IMR-90 (cell line): ENCODE measurements at regions not wholly inside any gene's neighbourhood (a gene's known extent, or its start where the extent isn't known, plus 50 kb on each side); places are given as distances from the start of the nearest gene placed in this dataset.
A peak's percentile ranks its signal among the peaks of the same experiment; 100 is the strongest.

Experiments
- ATAC-seq: fragments of 200-7000 bp; cut with Tn5 transposase; 2 replicates; pipeline ENCODE4 v1.9.1; 2020; ENCODE audit warnings: low read depth, mild to moderate bottlenecking, moderate library complexity
- BruUV-seq: library from RNA; stranded (reverse); fragments of 400-500 nt; replicated peaks from 2 replicates; lab custom pipeline; 2021; lab: Mats Ljungman, UMichigan
- CTCF ChIA-PET: fragments of 300-600 bp; formaldehyde crosslinking; extraction: SDS; loops from one replicate; lab custom pipeline; 2021; ENCODE audit warnings: antibody characterized with exemption; lab: Yijun Ruan, JAX
- POLR2A ChIA-PET: fragments of 300-600 bp; sonication (Branson Sonifier 250); formaldehyde crosslinking; loops from one replicate; lab custom pipeline; 2022; ENCODE audit warnings: antibody characterized with exemption; ENCODE audit not compliant: unreplicated experiment; lab: Charles Lee
- DNase-seq: peaks from one replicate; pipeline ENCODE4 v3.0.0; 2013
- H2AFZ ChIP-seq: replicated peaks from 2 replicates; pipeline ENCODE3; 2013; ENCODE audit warnings: low read length, mild to moderate bottlenecking; ENCODE audit not compliant: poor library complexity
- H2AK5ac ChIP-seq: 2 replicates; pipeline ENCODE4 v1.6.1; 2013; ENCODE audit warnings: low read depth, low read length, inconsistent platforms
- H2AK9ac ChIP-seq: replicated peaks from 2 replicates; pipeline ENCODE3; 2013; ENCODE audit warnings: mild to moderate bottlenecking, low read depth, low read length, moderate library complexity; ENCODE audit not compliant: poor library complexity
- H2BK120ac ChIP-seq: 2 replicates; pipeline ENCODE4 v1.6.1; 2013; ENCODE audit warnings: low read depth, low read length, inconsistent platforms
- H2BK15ac ChIP-seq: 3 replicates; pipeline ENCODE4 v1.6.1; 2013; ENCODE audit warnings: low read depth, low read length, inconsistent platforms
- H2BK20ac ChIP-seq: 2 replicates; pipeline ENCODE4 v1.6.1; 2013; ENCODE audit warnings: low read depth, mild to moderate bottlenecking, inconsistent platforms, low read length, moderate library complexity
- H2BK5ac ChIP-seq: 2 replicates; pipeline ENCODE4 v1.6.1; 2013; ENCODE audit warnings: mild to moderate bottlenecking, low read depth, low read length, inconsistent platforms; ENCODE audit not compliant: poor library complexity, severe bottlenecking
- H3K14ac ChIP-seq: replicated peaks from 2 replicates; pipeline ENCODE4 v1.6.1; 2013; ENCODE audit warnings: low read depth, low read length, inconsistent platforms
- H3K18ac ChIP-seq: 2 replicates; pipeline ENCODE4 v1.6.1; 2013; ENCODE audit warnings: low read depth, low read length, control low read depth
- H3K23ac ChIP-seq: 2 replicates; pipeline ENCODE4 v1.6.1; 2013; ENCODE audit warnings: low read depth, low read length, inconsistent platforms
- H3K27ac ChIP-seq: 2 replicates; pipeline ENCODE4 v1.5.1; 2013; ENCODE audit warnings: mild to moderate bottlenecking, control low read depth, low read length; ENCODE audit not compliant: insufficient read depth
- H3K27me3 ChIP-seq: 2 replicates; pipeline ENCODE4 v1.6.1; 2013; ENCODE audit warnings: low read length; ENCODE audit not compliant: control insufficient read depth, insufficient read depth
- H3K36me3 ChIP-seq: 2 replicates; pipeline ENCODE4 v1.6.1; 2013; ENCODE audit warnings: low read length, mixed read lengths; ENCODE audit not compliant: control insufficient read depth, insufficient read depth
- H3K4ac ChIP-seq: 2 replicates; pipeline ENCODE4 v1.6.1; 2013; ENCODE audit warnings: low read depth, low read length, inconsistent platforms
- H3K4me1 ChIP-seq: 2 replicates; pipeline ENCODE4 v1.6.1; 2013; ENCODE audit warnings: low read length, mixed read lengths; ENCODE audit not compliant: control insufficient read depth, insufficient read depth
- H3K4me2 ChIP-seq: 2 replicates; pipeline ENCODE4 v1.6.1; 2013; ENCODE audit warnings: low read depth, mild to moderate bottlenecking, control low read depth, low read length, moderate library complexity
- H3K4me3 ChIP-seq: 2 replicates; pipeline ENCODE4 v1.5.1; 2013; ENCODE audit warnings: low read depth, mild to moderate bottlenecking, control low read depth, low read length, moderate library complexity; ENCODE audit not compliant: insufficient read depth
- H3K56ac ChIP-seq: 2 replicates; pipeline ENCODE4 v1.6.1; 2013; ENCODE audit warnings: low read length, inconsistent platforms; ENCODE audit not compliant: insufficient read depth; ENCODE audit errors: extremely low read depth
- H3K79me1 ChIP-seq, 2 experiments: 2 replicates each; pipeline ENCODE4 v1.6.1; 2013; ENCODE audit warnings: low read length in 2 of 2, inconsistent platforms in 1 of 2, low read depth in 1 of 2
- H3K9ac ChIP-seq: 2 replicates; pipeline ENCODE4 v1.6.1; 2013; ENCODE audit warnings: low read depth, low read length, control low read depth
- H3K9me1 ChIP-seq: 2 replicates; pipeline ENCODE4 v1.6.1; 2013; ENCODE audit warnings: low read length, inconsistent platforms; ENCODE audit not compliant: insufficient read depth
- H3K9me3 ChIP-seq: 2 replicates; pipeline ENCODE4 v1.6.1; 2013; ENCODE audit warnings: low read length; ENCODE audit not compliant: control insufficient read depth, insufficient read depth
- H4K20me1 ChIP-seq: 2 replicates; pipeline ENCODE4 v1.6.1; 2013; ENCODE audit warnings: low read length, inconsistent platforms; ENCODE audit not compliant: insufficient read depth
- H4K5ac ChIP-seq: 2 replicates; pipeline ENCODE4 v1.6.1; 2013; ENCODE audit warnings: mild to moderate bottlenecking, low read depth, low read length, control low read depth
- H4K8ac ChIP-seq, 2 experiments: 2 replicates each; pipeline ENCODE4 v1.6.1; 2013; ENCODE audit warnings: low read depth in 2 of 2, low read length in 2 of 2, control low read depth in 1 of 2, inconsistent platforms in 1 of 2
- H4K91ac ChIP-seq: 2 replicates; pipeline ENCODE4 v1.6.1; 2013; ENCODE audit warnings: low read depth, low read length, inconsistent platforms; ENCODE audit not compliant: insufficient read depth
- CEBPB ChIP-seq: IDR thresholded peaks from 2 replicates; pipeline ENCODE4 v1.6.1; 2012; ENCODE audit warnings: low read depth, low read length, improper control_type of control experiment
- CHD1 ChIP-seq: IDR thresholded peaks from 2 replicates; pipeline ENCODE4 v1.6.1; 2012; ENCODE audit warnings: low read depth, low read length, improper control_type of control experiment
- MAZ ChIP-seq: IDR thresholded peaks from 2 replicates; pipeline ENCODE4 v1.6.1; 2012; ENCODE audit warnings: low read depth, mild to moderate bottlenecking, low read length, improper control_type of control experiment, moderate library complexity, borderline replicate concordance
- NFE2L2 ChIP-seq: fragments of 150-350 bp; IDR thresholded peaks from 2 replicates; pipeline ENCODE4 v1.6.1; 2016; ENCODE audit warnings: low read depth, mild to moderate bottlenecking, low read length
- RAD21 ChIP-seq: IDR thresholded peaks from 2 replicates; pipeline ENCODE4 v1.6.1; 2012; ENCODE audit warnings: low read length, improper control_type of control experiment
- SMC3 ChIP-seq: fragments of 150-350 bp; IDR thresholded peaks from 2 replicates; pipeline ENCODE4 v1.6.1; 2016; ENCODE audit warnings: low read depth, mild to moderate bottlenecking, antibody characterized with exemption, low read length, moderate library complexity
- USF2 ChIP-seq: fragments of 150-350 bp; IDR thresholded peaks from 2 replicates; pipeline ENCODE4 v1.6.1; 2017; ENCODE audit warnings: mild to moderate bottlenecking, antibody characterized with exemption, low read length, low read depth
- WGBS, 2 experiments: methylation state at CpG; one replicate each; pipeline versions ENCODE4 v1.1.5 to v1.1.7; 2013; ENCODE audit warnings: missing lambda C conversion rate in 2 of 2; ENCODE audit not compliant: insufficient read length in 1 of 2; ENCODE audit errors: extremely low coverage in 2 of 2; 5-methylcytosine and 5-hydroxymethylcytosine counted together
- dilution Hi-C: fragments of 300-500 bp; cut with HindIII; formaldehyde crosslinking; loops from one replicate; pipeline ENCODE4 v1.14.3; 2018; ENCODE audit warnings: low sequenced_read_pairs; ENCODE audit not compliant: unreplicated experiment
- in situ Hi-C: fragments of 300-500 bp; cut with MboI; formaldehyde crosslinking; loops from 3 replicates; pipeline ENCODE4 v1.14.3; 2019; ENCODE audit warnings: low sequenced_read_pairs, inconsistent platforms, mixed read lengths
- intact Hi-C: fragments of 100-400 bp; cut with micrococcal nuclease; formaldehyde crosslinking; loops from 2 replicates; pipeline ENCODE4 v1.10.0; 2022

- no TSS peak for BruUV-seq
- CTCF ChIA-PET: interaction anchor here (0.8 to 1.7 kb wide), 2 partner anchors 15 to 91 kb away, joined by 4 read pairs; no protein-coding TSS in a partner anchor
- DNase-seq: peak; percentile 31
Measured at GRCh38 chr1:56376188-56376984, 203.0 kb downstream of the PLPP3 start.

More at GRCh38 chr1:56376188-56376984, 203.0 kb downstream of the PLPP3 start:
- POLR2A ChIA-PET: no interaction called here
- Histone ChIP-seq H3K4ac (no peak overlapping the region; the same call in 1 of the 2 replicates), H3K27me3 (peaks cover 2% of the 10 kb centered on the region; the same call in 1 of the 2 replicates), H3K9me1 (peaks cover 6% of the 10 kb centered on the region), H4K91ac (no peak overlapping the region), H2AK5ac (0 out of 2 replicates have a peak overlapping the region, but pooled peaks have one; percentile 14), H3K27ac (no peak overlapping the region), H3K9me3 (no peaks in the 10 kb centered on the region), H2BK120ac (no peak overlapping the region), H3K36me3 (no peaks in the 10 kb centered on the region), H3K14ac (no peak overlapping the region; the same call in 1 of the 2 replicates), H4K8ac (no peak overlapping the region), H4K20me1 (no peaks in the 10 kb centered on the region), H3K4me3 (no peak overlapping the region), H3K18ac (no peak overlapping the region), H2AFZ (peak overlapping the region; percentile 12), H3K4me1 (peaks cover 16% of the 10 kb centered on the region), H3K79me1 (no peaks in the 10 kb centered on the region), H4K5ac (no peak overlapping the region), H2AK9ac (no peak overlapping the region), H3K23ac (peak overlapping the region; percentile 51; the same call in 1 of the 2 replicates), H2BK20ac (no peak overlapping the region), H3K4me2 (no peak overlapping the region), H3K56ac (no peak overlapping the region), H2BK5ac (no peak overlapping the region), H3K9ac (no peak overlapping the region), H2BK15ac (0 out of 3 replicates have a peak overlapping the region, but pooled peaks have one; percentile 44)
- in situ Hi-C loops (no loop called here), dilution Hi-C loops (no loop called here), intact Hi-C loops (loop anchor here (5.0 kb wide), 1 partner anchor 201 kb away; the partner anchor contains the start of gene PLPP3)
- WGBS, 2 experiments: 41% methylated on average over 5 of the region's 7 CpGs; no CpG with 5 or more reads in 1 of the 2 experiments
- peak; percentile 34; the same call in 1 of the 2 replicates for ATAC-seq
- TF ChIP-seq NFE2L2: no peak
- no peak for TF ChIP-seq CHD1
- no peak for TF ChIP-seq MAZ
- no peak for TF ChIP-seq USF2
- no peak for TF ChIP-seq CEBPB
- no peak for TF ChIP-seq SMC3
- no peak for TF ChIP-seq RAD21
